Osteoblast (primary cell): ENCODE measurements at regions not wholly inside any gene's neighbourhood (a gene's known extent, or its start where the extent isn't known, plus 50 kb on each side); places are given as distances from the start of the nearest gene placed in this dataset.

Experiments used
- DNase-seq: peaks from one replicate; pipeline ENCODE4 v3.0.0; 2011; ENCODE audit warnings: low spot score, mixed read lengths; ENCODE audit not compliant: insufficient read length; ENCODE audit errors: missing footprints
- H2AFZ ChIP-seq: 2 replicates; pipeline ENCODE4 v1.6.0; 2011; ENCODE audit warnings: mild to moderate bottlenecking, low read length
- H3K27ac ChIP-seq: 2 replicates; pipeline ENCODE4 v1.5.1; 2011; ENCODE audit warnings: mild to moderate bottlenecking, low read depth, low read length, moderate library complexity
- H3K27me3 ChIP-seq: 2 replicates; pipeline ENCODE4 v1.6.0; 2012; ENCODE audit warnings: mild to moderate bottlenecking, control low read depth, inconsistent platforms, low read length, moderate library complexity; ENCODE audit not compliant: insufficient read depth
- H3K36me3 ChIP-seq: 2 replicates; pipeline ENCODE4 v1.5.1; 2011; ENCODE audit warnings: mild to moderate bottlenecking, low read length, control low read depth, moderate library complexity; ENCODE audit not compliant: insufficient read depth
- H3K4me1 ChIP-seq: 2 replicates; pipeline ENCODE4 v1.5.1; 2011; ENCODE audit warnings: mild to moderate bottlenecking, low read length, control low read depth, moderate library complexity; ENCODE audit not compliant: insufficient read depth
- H3K4me2 ChIP-seq: 2 replicates; pipeline ENCODE4 v1.6.0; 2011; ENCODE audit warnings: mild to moderate bottlenecking, low read length; ENCODE audit not compliant: insufficient read depth
- H3K4me3 ChIP-seq: fragments of 200-600 bp; sonication (generic); 3 replicates; pipeline ENCODE4 v1.5.1; 2012; ENCODE audit warnings: mild to moderate bottlenecking, low read length, inconsistent platforms; ENCODE audit not compliant: insufficient read depth
- H3K79me2 ChIP-seq: 2 replicates; pipeline ENCODE4 v1.6.0; 2012; ENCODE audit warnings: mild to moderate bottlenecking, low read length, control low read depth, inconsistent platforms; ENCODE audit not compliant: insufficient read depth
- H3K9me3 ChIP-seq: 2 replicates; pipeline ENCODE4 v1.5.1; 2011; ENCODE audit warnings: low read depth, low read length, control low read depth
- H4K20me1 ChIP-seq: 2 replicates; pipeline ENCODE4 v1.6.0; 2012; ENCODE audit warnings: mild to moderate bottlenecking, low read length, control low read depth; ENCODE audit not compliant: insufficient read depth
- TF ChIP-seq, protein P1 (sequence below): IDR thresholded peaks from 2 replicates; pipeline ENCODE4 v1.5.1; 2011; ENCODE audit warnings: mild to moderate bottlenecking, low read depth, low read length, moderate library complexity; ENCODE audit errors: extremely low read depth

DNA sequence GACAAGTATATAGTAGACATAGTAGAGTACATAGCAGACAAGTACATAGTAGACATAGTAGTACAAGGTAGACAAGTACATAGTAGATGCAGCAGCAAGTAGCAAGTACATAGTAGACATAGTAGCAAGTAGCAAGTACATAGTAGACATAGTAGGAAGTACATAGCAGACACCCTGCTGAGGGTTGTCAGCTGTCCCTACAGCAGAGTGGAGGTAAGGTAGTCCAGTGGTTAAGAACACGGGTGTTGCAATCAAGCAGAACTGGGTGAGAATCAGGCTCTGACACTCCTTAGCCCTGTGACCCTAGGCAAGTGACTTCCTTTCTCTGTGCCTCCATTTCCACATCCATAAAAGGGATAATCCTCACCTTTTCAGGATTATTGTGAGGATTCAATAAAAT, 94.7 kb downstream of the NOG start:
- TF ChIP-seq, protein P1, sequence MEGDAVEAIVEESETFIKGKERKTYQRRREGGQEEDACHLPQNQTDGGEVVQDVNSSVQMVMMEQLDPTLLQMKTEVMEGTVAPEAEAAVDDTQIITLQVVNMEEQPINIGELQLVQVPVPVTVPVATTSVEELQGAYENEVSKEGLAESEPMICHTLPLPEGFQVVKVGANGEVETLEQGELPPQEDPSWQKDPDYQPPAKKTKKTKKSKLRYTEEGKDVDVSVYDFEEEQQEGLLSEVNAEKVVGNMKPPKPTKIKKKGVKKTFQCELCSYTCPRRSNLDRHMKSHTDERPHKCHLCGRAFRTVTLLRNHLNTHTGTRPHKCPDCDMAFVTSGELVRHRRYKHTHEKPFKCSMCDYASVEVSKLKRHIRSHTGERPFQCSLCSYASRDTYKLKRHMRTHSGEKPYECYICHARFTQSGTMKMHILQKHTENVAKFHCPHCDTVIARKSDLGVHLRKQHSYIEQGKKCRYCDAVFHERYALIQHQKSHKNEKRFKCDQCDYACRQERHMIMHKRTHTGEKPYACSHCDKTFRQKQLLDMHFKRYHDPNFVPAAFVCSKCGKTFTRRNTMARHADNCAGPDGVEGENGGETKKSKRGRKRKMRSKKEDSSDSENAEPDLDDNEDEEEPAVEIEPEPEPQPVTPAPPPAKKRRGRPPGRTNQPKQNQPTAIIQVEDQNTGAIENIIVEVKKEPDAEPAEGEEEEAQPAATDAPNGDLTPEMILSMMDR = no peak
- Histone ChIP-seq H3K27ac (no peak overlapping the region), H3K79me2 (no peaks in the 10 kb centered on the region), H4K20me1 (no peaks in the 10 kb centered on the region), H3K9me3 (no peaks in the 10 kb centered on the region), H3K4me3 (no peak overlapping the region), H3K4me1 (no peaks in the 10 kb centered on the region), H3K27me3 (peaks cover 7% of the 10 kb centered on the region), H3K4me2 (no peak overlapping the region), H2AFZ (no peak overlapping the region), H3K36me3 (no peaks in the 10 kb centered on the region)
- DNase-seq = no peak

DNA sequence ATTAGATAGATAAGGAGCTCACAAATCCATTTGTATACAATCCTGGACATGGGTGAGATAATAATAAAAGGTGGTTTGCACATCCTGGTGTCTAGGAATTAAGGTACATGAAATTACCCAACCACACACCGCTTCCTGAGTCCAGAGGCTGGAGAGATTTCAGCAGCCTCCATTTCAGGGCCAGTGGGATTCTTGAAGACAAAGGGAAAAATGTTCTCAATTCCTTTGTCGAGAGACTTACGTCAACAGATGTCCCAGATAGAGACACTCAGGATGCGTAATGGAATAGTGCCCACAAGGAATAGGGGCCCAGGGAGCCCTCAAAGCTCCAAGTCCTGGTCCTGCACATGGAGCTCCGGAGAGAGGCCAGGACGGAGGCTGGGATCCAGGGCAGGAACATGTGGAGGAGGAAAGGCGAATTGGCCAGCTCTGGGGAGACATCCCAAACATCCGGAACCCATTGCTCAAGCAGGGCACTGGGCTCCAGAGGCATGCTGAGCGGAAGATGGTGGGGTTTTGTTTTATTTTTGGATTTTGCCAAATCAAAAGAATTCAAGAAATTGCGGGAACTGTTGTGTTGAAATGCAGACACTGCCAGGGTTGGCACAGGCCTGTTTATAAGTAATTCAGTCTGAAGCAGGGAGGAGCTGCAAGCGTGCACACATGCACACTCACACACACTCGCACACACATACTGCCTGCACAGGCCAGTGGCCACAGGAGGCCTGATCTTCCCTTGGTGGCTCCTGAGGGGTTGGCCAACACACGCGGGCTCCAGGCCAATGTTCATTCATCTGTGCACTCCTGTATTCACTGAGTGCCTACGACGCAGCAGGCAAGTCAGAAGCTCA, 97.2 kb downstream of the NOG start:
- Histone ChIP-seq H3K9me3 (no peaks in the 10 kb centered on the region), H3K4me2 (no peak overlapping the region), H3K27ac (no peak overlapping the region), H3K36me3 (no peaks in the 10 kb centered on the region), H2AFZ (no peak overlapping the region), H3K4me1 (no peaks in the 10 kb centered on the region), H3K27me3 (peaks cover 2% of the 10 kb centered on the region), H3K4me3 (no peak overlapping the region), H3K79me2 (no peaks in the 10 kb centered on the region), H4K20me1 (no peaks in the 10 kb centered on the region)
- DNase-seq = no peak
- TF ChIP-seq, protein P1 = no peak

DNA sequence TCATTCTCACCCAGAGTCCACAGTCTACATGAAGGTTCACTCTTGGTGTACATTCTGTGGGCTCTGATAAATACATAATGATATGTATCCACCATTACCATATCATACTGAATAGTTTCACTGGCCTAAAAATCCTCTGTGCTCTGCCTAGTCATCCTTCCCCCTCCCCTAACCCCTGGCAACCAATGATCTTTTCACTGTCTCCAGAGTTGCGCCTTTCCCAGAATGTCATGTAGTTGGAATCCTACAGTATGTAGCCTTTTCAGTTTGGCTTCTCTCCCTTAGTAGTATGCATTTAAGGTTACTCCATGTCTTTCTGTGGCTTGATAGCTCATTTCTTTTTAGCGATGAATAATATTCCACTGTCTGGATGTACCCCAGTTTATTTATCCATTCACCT, 101.3 kb downstream of the NOG start:
- H3K4me2 ChIP-seq = no peak overlapping the region
- H3K4me3 ChIP-seq = no peak overlapping the region
- no peak overlapping the region for H2AFZ ChIP-seq
- DNase-seq = no peak
- TF ChIP-seq, protein P1 = no peak
- H3K4me1 ChIP-seq = peaks cover 10% of the 10 kb centered on the region
- H3K27me3 ChIP-seq = no peaks in the 10 kb centered on the region
- H3K79me2 ChIP-seq = no peaks in the 10 kb centered on the region
- H3K36me3 ChIP-seq = no peaks in the 10 kb centered on the region
- no peaks in the 10 kb centered on the region for H4K20me1 ChIP-seq
- H3K27ac ChIP-seq = no peak overlapping the region
- H3K9me3 ChIP-seq = no peaks in the 10 kb centered on the region

DNA sequence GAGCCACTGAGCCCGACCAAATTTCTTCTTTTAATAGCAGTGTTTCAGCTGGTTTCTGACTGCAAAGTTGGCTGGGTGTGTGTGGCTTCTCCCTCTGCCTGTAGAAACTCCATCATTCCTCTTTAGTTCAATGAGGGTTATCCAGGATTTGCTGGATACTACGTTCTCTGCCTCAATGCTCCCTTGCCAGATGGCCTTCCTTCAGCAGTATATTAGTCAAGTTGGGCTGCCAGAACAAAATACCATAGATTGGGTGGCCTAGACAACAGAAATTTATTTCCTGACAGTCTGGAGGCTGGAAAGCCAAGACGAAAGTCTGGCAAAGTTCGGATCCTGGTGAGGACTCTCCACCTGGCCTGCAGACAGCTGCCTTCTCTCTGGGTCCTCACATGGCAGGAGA, 103.7 kb downstream of the NOG start:
- Histone ChIP-seq H3K9me3 (no peaks in the 10 kb centered on the region), H3K27ac (no peak overlapping the region), H3K36me3 (no peaks in the 10 kb centered on the region), H2AFZ (no peak overlapping the region), H4K20me1 (no peaks in the 10 kb centered on the region), H3K79me2 (no peaks in the 10 kb centered on the region), H3K4me1 (peaks cover 12% of the 10 kb centered on the region), H3K4me3 (no peak overlapping the region), H3K27me3 (no peaks in the 10 kb centered on the region), H3K4me2 (no peak overlapping the region)
- no peak for DNase-seq
- TF ChIP-seq, protein P1 = no peak
